Gastroesophageal sphincter (tissue), 4 donors: ENCODE measurements at regions not wholly inside any gene's neighbourhood (a gene's known extent, or its start where the extent isn't known, plus 50 kb on each side); places are given as distances from the start of the nearest gene placed in this dataset.

Source experiments
- ATAC-seq: fragments of 150-250 bp; one replicate; pipeline ENCODE4 v1.9.1; 2016; ENCODE audit warnings: mild to moderate bottlenecking, moderate library complexity
- H3K27ac ChIP-seq, 4 donors: fragments of 200-600 bp; sonication (generic) in 3 of 4; 1 replicate in 3 of 4; 2 replicates in 1 of 4; pipeline ENCODE4 v1.5.1; 2016 to 2019
- H3K27me3 ChIP-seq: fragments of 200-600 bp; sonication (generic); one replicate; pipeline ENCODE4 v1.5.1; 2019
- H3K36me3 ChIP-seq, 2 donors: fragments of 200-600 bp; sonication (generic); one replicate each; pipeline ENCODE4 v1.5.1; 2019; ENCODE audit warnings: control low read depth in 1 of 2
- H3K4me1 ChIP-seq, 3 donors: fragments of 200-600 bp; sonication (generic); 1 replicate in 2 of 3; 2 replicates in 1 of 3; pipeline ENCODE4 v1.5.1; 2016 to 2019; ENCODE audit warnings: control low read depth in 2 of 3
- H3K4me3 ChIP-seq, 2 donors: fragments of 200-600 bp; sonication (generic); one replicate each; pipeline ENCODE4 v1.5.1; 2019; ENCODE audit warnings: mild to moderate bottlenecking in 1 of 2, moderate library complexity in 1 of 2
- H3K9me3 ChIP-seq, 3 donors: fragments of 200-600 bp; sonication (generic); one replicate each; pipeline ENCODE4 v1.5.1; 2017 to 2019; ENCODE audit warnings: control low read depth in 2 of 3
- CTCF ChIP-seq, 4 experiments: fragments of 200-600 bp in 2 of 4; fragments of 450-650 bp in 2 of 4; sonication (generic) in 1 of 4; IDR thresholded peaks; one replicate each; pipeline ENCODE4 v1.5.1; 2017 to 2019; ENCODE audit warnings: antibody characterized with exemption in 4 of 4, mild to moderate bottlenecking in 2 of 4, moderate library complexity in 2 of 4
- EP300 ChIP-seq: sonication (generic); formaldehyde crosslinking; IDR thresholded peaks from one replicate; pipeline ENCODE4 v1.6.1; 2017; ENCODE audit warnings: antibody characterized with exemption, mild to moderate bottlenecking
- POLR2A ChIP-seq, 2 donors: fragments of 450-650 bp; IDR thresholded peaks; one replicate each; pipeline ENCODE4 v1.6.1; 2017; ENCODE audit warnings: antibody characterized with exemption in 2 of 2, mild to moderate bottlenecking in 2 of 2, moderate library complexity in 1 of 2
- POLR2AphosphoS5 ChIP-seq: sonication (generic); formaldehyde crosslinking; IDR thresholded peaks from one replicate; pipeline ENCODE4 v1.6.1; 2017; ENCODE audit warnings: antibody characterized with exemption
- WGBS, 2 donors: methylation state at CpG; one replicate each; pipeline ENCODE4 v1.1.5; 2018; ENCODE audit warnings: low coverage in 1 of 2; 5-methylcytosine and 5-hydroxymethylcytosine counted together

- peaks cover 0 to 7% (median 0%) of the 10 kb centered on the region in 3 donors for H3K9me3 ChIP-seq
- no peaks in the 10 kb centered on the region for H3K36me3 ChIP-seq
- no peak overlapping the region for H3K4me3 ChIP-seq
- TF ChIP-seq CTCF (IDR thresholded peaks at IDR 0.05) = no peak
- no peak for TF ChIP-seq POLR2A (IDR thresholded peaks at IDR 0.05)
- no peak for TF ChIP-seq EP300
- H3K27me3 ChIP-seq = no peaks in the 10 kb centered on the region
- no peak overlapping the region for H3K27ac ChIP-seq
- ATAC-seq = no peak
- peaks cover 0 to 6% (median 0%) of the 10 kb centered on the region in 3 donors for H3K4me1 ChIP-seq
Observed at GRCh38 chr1:222278501-222278900, 269.4 kb downstream of the HHIPL2 start.

GRCh38 chr1:222275729-222276465 is 272.0 kb downstream of the HHIPL2 start:
- Histone ChIP-seq H3K9me3 (peaks cover 0 to 7% (median 0%) of the 10 kb centered on the region in 3 donors), H3K4me1 (no peaks in the 10 kb centered on the region), H3K27me3 (no peaks in the 10 kb centered on the region), H3K36me3 (no peaks in the 10 kb centered on the region), H3K27ac (no peak overlapping the region), H3K4me3 (no peak overlapping the region)
- no peak for TF ChIP-seq POLR2AphosphoS5
- no peak for TF ChIP-seq EP300
- no peak for TF ChIP-seq POLR2A (IDR thresholded peaks at IDR 0.05)
- TF ChIP-seq CTCF (IDR thresholded peaks at IDR 0.05) = no peak
- no peak for ATAC-seq
- 73 to 74% methylated on average over 5 to 6 of the region's 6 CpGs for WGBS, 2 donors

- no peak overlapping the region for H3K4me3 ChIP-seq
- WGBS, 2 donors = 73 to 78% methylated on average over 2 to 4 of the region's 4 CpGs
- H3K27me3 ChIP-seq = no peaks in the 10 kb centered on the region
- H3K4me1 ChIP-seq = no peaks in the 10 kb centered on the region
- TF ChIP-seq CTCF (IDR thresholded peaks at IDR 0.05) = no peak
- no peak for TF ChIP-seq POLR2A (IDR thresholded peaks at IDR 0.05)
- no peak for TF ChIP-seq EP300
- TF ChIP-seq POLR2AphosphoS5 = no peak
- no peak overlapping the region for H3K27ac ChIP-seq
- H3K36me3 ChIP-seq = no peaks in the 10 kb centered on the region
- H3K9me3 ChIP-seq = peaks cover 0 to 7% (median 0%) of the 10 kb centered on the region in 3 donors
- ATAC-seq = no peak
Observed at GRCh38 chr1:222275001-222275728, 272.7 kb downstream of the HHIPL2 start.

GRCh38 chr1:222266223-222267196 is 281.4 kb downstream of the HHIPL2 start:
- no peak for TF ChIP-seq POLR2A (IDR thresholded peaks at IDR 0.05)
- TF ChIP-seq EP300 = no peak
- TF ChIP-seq POLR2AphosphoS5 = no peak
- TF ChIP-seq CTCF (IDR thresholded peaks at IDR 0.05) = no peak
- Histone ChIP-seq H3K4me1 (peaks cover 0 to 5% (median 0%) of the 10 kb centered on the region in 3 donors), H3K36me3 (no peaks in the 10 kb centered on the region), H3K9me3 (no peaks in the 10 kb centered on the region), H3K27me3 (no peaks in the 10 kb centered on the region), H3K27ac (no peak overlapping the region), H3K4me3 (no peak overlapping the region)
- WGBS, 2 donors = 45 to 47% methylated on average over 10 of the region's 14 CpGs
- no peak for ATAC-seq
